Adipocyte (in vitro differentiated cells): ENCODE measurements at regions not wholly inside any gene's neighbourhood (a gene's known extent, or its start where the extent isn't known, plus 50 kb on each side); places are given as distances from the start of the nearest gene placed in this dataset.
"Not testable (repeated sequence)": the region's sequence is repeated elsewhere in the genome, so short reads cannot be mapped to it uniquely, and the experiment has no call there.

ENCODE experiments used
- DNase-seq: peaks from one replicate; pipeline ENCODE4 v3.0.0-alpha.2; 2015; ENCODE audit warnings: low read depth
- H3K27me3 ChIP-seq: replicated peaks from 2 replicates; pipeline ENCODE4 v1.7.0; 2013; ENCODE audit warnings: mild to moderate bottlenecking, low read length, moderate library complexity; ENCODE audit not compliant: control insufficient read depth, insufficient read depth
- H3K36me3 ChIP-seq: 2 replicates; pipeline ENCODE4 v1.7.0; 2013; ENCODE audit warnings: low read length, mild to moderate bottlenecking, moderate library complexity; ENCODE audit not compliant: control insufficient read depth, insufficient read depth, severe bottlenecking
- H3K4me1 ChIP-seq: 2 replicates; pipeline ENCODE4 v1.7.0; 2013; ENCODE audit warnings: mild to moderate bottlenecking, low read length, moderate library complexity; ENCODE audit not compliant: control insufficient read depth, insufficient read depth
- H3K4me3 ChIP-seq: 2 replicates; pipeline ENCODE4 v1.7.0; 2013; ENCODE audit warnings: mild to moderate bottlenecking, low read length, moderate library complexity
- H3K9ac ChIP-seq: 2 replicates; pipeline ENCODE4 v1.7.0; 2013; ENCODE audit warnings: mild to moderate bottlenecking, low read length, moderate library complexity
- H3K9me3 ChIP-seq: 2 replicates; pipeline ENCODE4 v1.7.0; 2013; ENCODE audit warnings: mild to moderate bottlenecking, low read length, moderate library complexity; ENCODE audit not compliant: control insufficient read depth

DNA sequence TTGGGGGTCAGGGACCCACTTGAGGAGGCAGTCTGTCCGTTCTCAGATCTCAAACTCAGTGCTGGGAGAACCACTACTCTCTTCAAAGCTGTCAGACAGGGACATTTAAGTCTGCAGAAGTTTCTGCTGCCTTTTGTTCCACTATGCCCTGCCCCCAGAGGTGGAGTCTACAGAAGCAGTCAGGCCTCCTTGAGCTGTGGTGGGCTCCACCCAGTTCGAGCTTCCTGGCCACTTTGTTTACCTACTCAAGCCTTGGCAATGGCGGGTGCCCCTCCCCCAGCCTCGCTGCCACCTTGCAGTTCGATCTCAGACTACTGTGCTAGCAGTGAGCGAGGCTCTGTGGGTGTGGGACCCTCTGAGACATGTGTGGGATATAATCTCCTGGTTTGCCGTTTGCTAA, 122.7 kb downstream of the GPR65 start:
- not testable (repeated sequence) for H3K9me3 ChIP-seq, H3K27me3 ChIP-seq, H3K9ac ChIP-seq, H3K36me3 ChIP-seq, H3K4me3 ChIP-seq, DNase-seq
- H3K4me1 ChIP-seq = peaks cover 23% of the 10 kb centered on the region

- no peak for DNase-seq
- H3K4me1 ChIP-seq = peaks cover 23% of the 10 kb centered on the region
- peaks cover 9% of the 10 kb centered on the region for H3K9me3 ChIP-seq
- H3K36me3 ChIP-seq = no peaks in the 10 kb centered on the region
- no peaks in the 10 kb centered on the region for H3K27me3 ChIP-seq
- peak overlapping the region; percentile 40 for H3K9ac ChIP-seq
- no peak overlapping the region for H3K4me3 ChIP-seq
These were observed 123.9 kb downstream of the GPR65 start for GRCh38 chr14:88128816-88129215.

GRCh38 chr14:88129306-88130056, 124.5 kb downstream of the GPR65 start:
- Histone ChIP-seq H3K27me3 (no peaks in the 10 kb centered on the region), H3K9me3 (peaks cover 9% of the 10 kb centered on the region), H3K36me3 (no peaks in the 10 kb centered on the region), H3K4me3 (peak overlapping the region; percentile 10), H3K9ac (peak overlapping the region; percentile 40), H3K4me1 (peaks cover 23% of the 10 kb centered on the region)
- peak; percentile 46 for DNase-seq

GRCh38 chr14:88130057-88130432, 125.1 kb downstream of the GPR65 start:
- Histone ChIP-seq H3K9ac (peak overlapping the region; percentile 40), H3K27me3 (no peaks in the 10 kb centered on the region), H3K4me3 (peak overlapping the region; percentile 10), H3K9me3 (peaks cover 9% of the 10 kb centered on the region), H3K4me1 (peaks cover 23% of the 10 kb centered on the region), H3K36me3 (no peaks in the 10 kb centered on the region)
- no peak for DNase-seq
